ENCODE measurements at regions not wholly inside any gene's neighbourhood (a gene's known extent, or its start where the extent isn't known, plus 50 kb on each side); places are given as distances from the start of the nearest gene placed in this dataset.

DNA sequence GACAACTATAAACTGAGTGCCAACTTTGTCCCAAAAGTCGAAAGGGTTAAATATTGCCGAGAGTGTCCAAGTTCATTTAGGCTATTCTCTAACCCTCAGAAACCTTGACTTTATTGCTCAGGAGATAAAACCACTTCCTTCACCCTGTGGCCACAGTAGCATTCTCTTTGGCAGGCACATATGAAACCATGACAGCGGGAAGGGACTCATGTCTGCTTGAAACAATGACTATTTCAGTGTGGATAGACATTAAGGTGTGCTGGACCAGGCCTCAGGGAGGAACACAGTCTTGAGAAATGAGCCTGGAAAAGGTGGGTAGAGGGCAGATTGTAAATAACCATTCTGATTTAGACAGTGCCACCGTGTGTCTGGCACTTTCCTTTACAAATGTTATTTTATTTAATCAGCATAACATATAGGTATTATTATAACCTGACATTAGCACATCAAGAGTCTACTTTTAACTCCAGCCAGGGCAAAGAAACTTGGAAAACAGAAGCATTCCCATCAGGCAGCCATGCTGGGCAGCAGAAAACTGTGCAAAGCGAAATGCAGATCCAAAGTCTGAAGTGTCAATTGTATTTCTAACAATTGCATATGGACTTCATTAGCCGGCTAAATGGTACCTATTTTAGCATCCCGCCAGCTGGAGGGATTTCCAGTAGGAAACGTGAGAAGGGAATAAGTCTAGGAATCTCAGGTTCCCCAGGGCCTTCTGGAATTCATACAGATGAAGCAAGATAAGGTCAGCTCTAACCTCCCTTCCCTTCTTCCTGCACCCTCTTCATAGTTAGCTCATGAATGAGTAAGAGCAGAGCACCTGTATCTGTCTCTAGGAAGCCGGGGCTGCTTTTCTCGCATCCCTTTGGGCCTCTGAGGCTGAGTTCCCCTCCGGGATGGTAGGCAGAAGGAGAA is 212.8 kb upstream of the ELAC2 start:
- TF ChIP-seq, protein P1, sequence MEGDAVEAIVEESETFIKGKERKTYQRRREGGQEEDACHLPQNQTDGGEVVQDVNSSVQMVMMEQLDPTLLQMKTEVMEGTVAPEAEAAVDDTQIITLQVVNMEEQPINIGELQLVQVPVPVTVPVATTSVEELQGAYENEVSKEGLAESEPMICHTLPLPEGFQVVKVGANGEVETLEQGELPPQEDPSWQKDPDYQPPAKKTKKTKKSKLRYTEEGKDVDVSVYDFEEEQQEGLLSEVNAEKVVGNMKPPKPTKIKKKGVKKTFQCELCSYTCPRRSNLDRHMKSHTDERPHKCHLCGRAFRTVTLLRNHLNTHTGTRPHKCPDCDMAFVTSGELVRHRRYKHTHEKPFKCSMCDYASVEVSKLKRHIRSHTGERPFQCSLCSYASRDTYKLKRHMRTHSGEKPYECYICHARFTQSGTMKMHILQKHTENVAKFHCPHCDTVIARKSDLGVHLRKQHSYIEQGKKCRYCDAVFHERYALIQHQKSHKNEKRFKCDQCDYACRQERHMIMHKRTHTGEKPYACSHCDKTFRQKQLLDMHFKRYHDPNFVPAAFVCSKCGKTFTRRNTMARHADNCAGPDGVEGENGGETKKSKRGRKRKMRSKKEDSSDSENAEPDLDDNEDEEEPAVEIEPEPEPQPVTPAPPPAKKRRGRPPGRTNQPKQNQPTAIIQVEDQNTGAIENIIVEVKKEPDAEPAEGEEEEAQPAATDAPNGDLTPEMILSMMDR (IDR thresholded peaks at IDR 0.05; ENCODE audit: low read length, missing control alignments): no peak
- no peak for DNase-seq (ENCODE audit: low read depth)
- H3K4me3 ChIP-seq (replicated peaks; ENCODE audit: low read depth, low read length): no peak overlapping the region

DNA sequence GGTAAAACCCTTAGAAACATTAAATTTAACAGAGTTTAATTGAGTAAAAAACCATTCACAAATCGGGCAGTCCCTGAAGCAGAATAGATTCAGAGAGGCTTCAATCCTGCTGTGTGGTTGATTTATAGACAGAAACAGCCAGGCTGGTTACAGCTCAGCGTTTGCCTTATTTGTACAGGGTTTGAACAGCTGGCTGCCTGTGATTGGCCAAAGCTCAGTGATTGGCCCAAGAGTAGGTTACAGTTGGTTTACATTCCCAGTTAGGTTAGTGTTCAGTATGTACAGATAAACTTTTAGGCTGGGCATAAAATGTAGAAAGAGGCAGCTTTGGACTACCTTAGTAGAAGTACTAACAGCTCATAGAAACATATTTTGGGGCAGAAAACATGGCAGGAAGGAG is 210.4 kb upstream of the ELAC2 start:
- TF ChIP-seq, protein P1 (IDR thresholded peaks at IDR 0.05; ENCODE audit: low read length, missing control alignments): no peak
- no peak overlapping the region for H3K4me3 ChIP-seq (replicated peaks; ENCODE audit: low read depth, low read length)
- no peak for DNase-seq (ENCODE audit: low read depth)

DNA sequence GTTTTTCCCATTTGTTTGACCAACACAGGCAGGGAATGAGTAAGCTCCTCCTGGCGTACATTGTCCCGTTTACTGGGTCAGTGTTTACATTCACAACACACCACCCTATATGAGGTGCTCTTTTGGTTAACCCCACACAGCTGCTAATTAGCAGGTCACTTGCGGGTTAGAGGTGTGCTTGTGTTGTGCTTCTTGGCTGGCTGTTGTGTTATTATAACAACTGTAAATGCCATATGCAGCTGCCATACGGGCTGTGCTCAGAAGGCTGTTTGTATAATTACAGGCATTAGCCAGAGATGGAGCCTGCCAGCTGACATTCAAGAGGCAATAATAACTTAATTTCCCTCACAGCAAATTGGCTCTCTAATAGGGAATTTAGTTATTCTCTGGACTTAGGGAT is 205.1 kb upstream of the ELAC2 start:
- DNase-seq (ENCODE audit: low read depth): no peak
- TF ChIP-seq, protein P1 (IDR thresholded peaks at IDR 0.05; ENCODE audit: low read length, missing control alignments): no peak

DNA sequence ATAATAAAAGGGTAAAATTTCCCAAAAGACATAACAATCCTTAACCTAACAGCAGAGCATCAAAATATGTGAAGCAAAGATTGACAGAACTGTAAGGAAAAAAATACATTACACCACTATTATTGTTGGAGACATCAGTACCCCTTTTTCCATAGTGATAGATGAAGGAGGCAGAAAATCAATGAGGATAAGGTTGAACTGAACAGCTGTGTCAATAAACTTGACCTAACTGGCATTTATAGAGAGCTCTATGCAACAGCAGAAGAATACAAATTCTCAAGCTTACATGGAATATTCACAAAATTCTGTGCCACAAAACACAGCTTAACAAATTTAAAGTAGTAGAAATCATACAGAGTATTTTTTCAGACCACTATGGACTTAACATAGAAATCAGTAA is 195.0 kb upstream of the ELAC2 start:
- no peak for DNase-seq (ENCODE audit: low read depth)
- TF ChIP-seq, protein P1 (IDR thresholded peaks at IDR 0.05; ENCODE audit: low read length, missing control alignments): no peak

More for the DNA sequence above, 205.1 kb upstream of the ELAC2 start:
- H3K4me3 ChIP-seq (replicated peaks; ENCODE audit: low read depth, low read length): no peak overlapping the region

DNA sequence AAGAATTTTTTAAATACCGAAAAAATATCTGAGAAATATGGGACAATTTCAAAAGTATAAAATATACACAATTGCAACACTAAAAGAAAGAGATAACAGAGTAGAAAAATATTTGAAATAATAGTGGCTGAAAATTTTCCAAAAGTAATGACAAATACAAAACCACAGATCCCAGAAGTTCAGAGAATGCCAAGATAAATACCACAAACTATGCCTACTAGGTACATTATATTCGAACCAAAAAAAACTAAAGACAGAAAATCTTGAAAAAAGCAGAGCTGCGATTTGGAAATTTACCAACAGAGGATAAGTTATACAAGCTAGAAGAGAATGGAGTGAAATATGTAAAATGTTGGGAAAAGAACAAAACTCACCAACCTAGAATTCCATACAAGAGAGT is 191.3 kb upstream of the ELAC2 start:
- DNase-seq (ENCODE audit: low read depth): peak; percentile 20
- no peak overlapping the region for H3K4me3 ChIP-seq (replicated peaks; ENCODE audit: low read depth, low read length)
- TF ChIP-seq, protein P1 (IDR thresholded peaks at IDR 0.05; ENCODE audit: low read length, missing control alignments): no peak

More for the DNA sequence above, 195.0 kb upstream of the ELAC2 start:
- H3K4me3 ChIP-seq (replicated peaks; ENCODE audit: low read depth, low read length): no peak overlapping the region

DNA sequence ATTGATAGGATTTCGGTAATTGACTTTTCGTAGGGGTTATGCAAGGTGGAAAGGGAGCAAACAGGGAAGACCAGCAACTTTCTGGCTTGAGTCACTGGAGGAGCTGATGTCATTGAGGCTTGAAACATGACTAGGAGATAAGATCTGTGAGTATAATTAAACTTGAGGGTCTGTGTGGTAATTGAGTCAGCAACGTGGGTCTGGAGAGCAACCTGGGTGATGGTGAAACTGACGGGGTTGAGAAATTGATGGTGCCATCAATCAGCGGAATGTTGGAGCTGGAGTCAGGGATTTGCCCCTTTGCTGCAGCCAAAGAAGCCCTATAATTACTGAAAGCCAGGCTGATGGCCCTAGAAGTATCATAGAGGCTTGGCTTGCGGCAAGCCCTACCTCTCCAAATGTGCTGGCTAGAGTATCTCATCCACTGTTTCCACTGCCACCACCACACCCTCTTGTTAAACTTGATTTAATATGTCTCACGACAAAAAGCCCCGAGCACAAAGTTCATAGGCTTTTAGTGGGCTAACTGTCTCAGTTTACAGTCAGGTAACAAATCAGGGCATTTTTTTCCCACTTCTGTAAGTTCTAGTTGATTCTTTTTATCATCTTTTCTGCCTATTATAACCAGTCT is 186.9 kb upstream of the ELAC2 start:
- TF ChIP-seq, protein P1 (IDR thresholded peaks at IDR 0.05; ENCODE audit: low read length, missing control alignments): no peak
- H3K4me3 ChIP-seq (replicated peaks; ENCODE audit: low read depth, low read length): no peak overlapping the region
- DNase-seq (ENCODE audit: low read depth): no peak
